MM.1S (cell line): ENCODE measurements at regions not wholly inside any gene's neighbourhood (a gene's known extent, or its start where the extent isn't known, plus 50 kb on each side); places are given as distances from the start of the nearest gene placed in this dataset.

Experiments used
- DNase-seq: peaks from one replicate; pipeline ENCODE4 v3.0.0-alpha.2; 2015
- H2AFZ ChIP-seq: fragments of 300-600 bp; sonication (generic); 2 replicates; pipeline ENCODE4 v1.6.0; 2016; ENCODE audit warnings: antibody characterized with exemption, low read length
- H3F3A ChIP-seq: fragments of 300-600 bp; sonication (generic); 2 replicates; pipeline ENCODE4 v1.6.1; 2016; ENCODE audit warnings: mild to moderate bottlenecking, antibody characterized with exemption, low read length, moderate library complexity, mixed read lengths; ENCODE audit not compliant: insufficient read depth
- H3K27ac ChIP-seq: fragments of 300-600 bp; sonication (generic); 2 replicates; pipeline ENCODE4 v1.5.1; 2016; ENCODE audit warnings: mild to moderate bottlenecking, low read length
- H3K27me3 ChIP-seq: fragments of 300-600 bp; sonication (generic); replicated peaks from 2 replicates; pipeline ENCODE4 v1.6.0; 2016; ENCODE audit warnings: low read length; ENCODE audit not compliant: insufficient read depth
- H3K36me3 ChIP-seq: fragments of 300-600 bp; sonication (generic); replicated peaks from 2 replicates; pipeline ENCODE4 v1.6.1; 2016; ENCODE audit warnings: mild to moderate bottlenecking, low read length, mixed read lengths; ENCODE audit not compliant: insufficient read depth
- H3K4me1 ChIP-seq: fragments of 300-600 bp; sonication (generic); 2 replicates; pipeline ENCODE4 v1.6.1; 2016; ENCODE audit warnings: low read length, mixed read lengths
- H3K4me2 ChIP-seq: fragments of 300-600 bp; sonication (generic); 2 replicates; pipeline ENCODE4 v1.6.0; 2016; ENCODE audit warnings: low read depth, low read length
- H3K4me3 ChIP-seq: fragments of 300-600 bp; sonication (generic); 2 replicates; pipeline ENCODE4 v1.5.1; 2016; ENCODE audit warnings: low read length, mixed read lengths
- H3K79me2 ChIP-seq: fragments of 300-600 bp; sonication (generic); 2 replicates; pipeline ENCODE4 v1.6.1; 2016; ENCODE audit warnings: mixed run types, low read length, mixed read lengths
- H3K9ac ChIP-seq: fragments of 300-600 bp; sonication (generic); 2 replicates; pipeline ENCODE4 v1.6.1; 2016; ENCODE audit warnings: low read length, mixed read lengths
- H3K9me2 ChIP-seq: fragments of 300-600 bp; sonication (generic); replicated peaks from 2 replicates; pipeline ENCODE4 v1.6.1; 2016; ENCODE audit warnings: mild to moderate bottlenecking, low read length, mixed read lengths; ENCODE audit not compliant: insufficient read depth
- H3K9me3 ChIP-seq: fragments of 300-600 bp; sonication (generic); replicated peaks from 2 replicates; pipeline ENCODE4 v1.6.1; 2016; ENCODE audit warnings: mild to moderate bottlenecking, low read length, mixed read lengths; ENCODE audit not compliant: insufficient read depth
- H4K20me1 ChIP-seq: fragments of 300-600 bp; sonication (generic); 2 replicates; pipeline ENCODE4 v1.6.1; 2016; ENCODE audit warnings: mild to moderate bottlenecking, low read length, moderate library complexity, mixed read lengths; ENCODE audit not compliant: insufficient read depth
- EZH2 ChIP-seq: fragments of 300-600 bp; sonication (generic); optimal IDR thresholded peaks from 2 replicates; pipeline ENCODE3; 2017; ENCODE audit warnings: low read depth, mild to moderate bottlenecking, antibody characterized with exemption, low read length, mixed read lengths
- EZH2phosphoT487 ChIP-seq: fragments of 300-600 bp; sonication (generic); IDR thresholded peaks from 2 replicates; pipeline ENCODE4 v1.6.1; 2018; ENCODE audit warnings: antibody characterized with exemption, low read length
- TF ChIP-seq, protein P1 (sequence below): fragments of 300-600 bp; sonication (generic); IDR thresholded peaks from 2 replicates; pipeline ENCODE4 v1.5.1; 2016; ENCODE audit warnings: antibody characterized with exemption, low read length, mixed read lengths

DNA sequence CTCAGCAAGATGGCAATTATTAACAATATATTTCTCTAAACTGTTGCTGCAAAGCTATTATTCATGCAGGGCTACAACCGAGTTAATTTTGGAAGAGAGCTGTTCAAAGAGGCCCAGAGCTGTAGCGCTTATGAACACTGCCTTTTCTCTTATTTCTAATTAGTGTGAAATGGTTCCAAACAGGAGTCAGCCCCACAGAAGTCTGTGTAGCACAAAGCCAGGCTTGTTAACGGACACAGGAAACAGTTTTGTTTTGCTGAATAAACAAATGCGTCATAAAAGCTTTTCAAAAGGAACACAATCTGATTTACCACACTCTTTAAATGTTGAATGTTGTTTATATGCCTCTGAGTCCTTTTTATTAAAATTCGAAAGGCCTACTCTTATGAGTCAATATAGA lies 396.5 kb downstream of the ANXA1 start:
- H3K9me2 ChIP-seq, result no peaks in the 10 kb centered on the region
- no peaks in the 10 kb centered on the region for H3K36me3 ChIP-seq
- no peak for TF ChIP-seq EZH2
- no peak for TF ChIP-seq EZH2phosphoT487
- TF ChIP-seq, protein P1, sequence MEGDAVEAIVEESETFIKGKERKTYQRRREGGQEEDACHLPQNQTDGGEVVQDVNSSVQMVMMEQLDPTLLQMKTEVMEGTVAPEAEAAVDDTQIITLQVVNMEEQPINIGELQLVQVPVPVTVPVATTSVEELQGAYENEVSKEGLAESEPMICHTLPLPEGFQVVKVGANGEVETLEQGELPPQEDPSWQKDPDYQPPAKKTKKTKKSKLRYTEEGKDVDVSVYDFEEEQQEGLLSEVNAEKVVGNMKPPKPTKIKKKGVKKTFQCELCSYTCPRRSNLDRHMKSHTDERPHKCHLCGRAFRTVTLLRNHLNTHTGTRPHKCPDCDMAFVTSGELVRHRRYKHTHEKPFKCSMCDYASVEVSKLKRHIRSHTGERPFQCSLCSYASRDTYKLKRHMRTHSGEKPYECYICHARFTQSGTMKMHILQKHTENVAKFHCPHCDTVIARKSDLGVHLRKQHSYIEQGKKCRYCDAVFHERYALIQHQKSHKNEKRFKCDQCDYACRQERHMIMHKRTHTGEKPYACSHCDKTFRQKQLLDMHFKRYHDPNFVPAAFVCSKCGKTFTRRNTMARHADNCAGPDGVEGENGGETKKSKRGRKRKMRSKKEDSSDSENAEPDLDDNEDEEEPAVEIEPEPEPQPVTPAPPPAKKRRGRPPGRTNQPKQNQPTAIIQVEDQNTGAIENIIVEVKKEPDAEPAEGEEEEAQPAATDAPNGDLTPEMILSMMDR, result no peak
- no peak overlapping the region for H3K4me3 ChIP-seq
- no peak overlapping the region for H3K9ac ChIP-seq
- DNase-seq, result no peak
- no peaks in the 10 kb centered on the region for H3K27me3 ChIP-seq
- H3K79me2 ChIP-seq, result no peaks in the 10 kb centered on the region
- no peaks in the 10 kb centered on the region for H3F3A ChIP-seq
- H2AFZ ChIP-seq, result no peak overlapping the region
- H3K9me3 ChIP-seq, result no peaks in the 10 kb centered on the region
- H4K20me1 ChIP-seq, result no peaks in the 10 kb centered on the region
- no peaks in the 10 kb centered on the region for H3K4me1 ChIP-seq
- no peak overlapping the region for H3K27ac ChIP-seq
- no peak overlapping the region for H3K4me2 ChIP-seq

DNA sequence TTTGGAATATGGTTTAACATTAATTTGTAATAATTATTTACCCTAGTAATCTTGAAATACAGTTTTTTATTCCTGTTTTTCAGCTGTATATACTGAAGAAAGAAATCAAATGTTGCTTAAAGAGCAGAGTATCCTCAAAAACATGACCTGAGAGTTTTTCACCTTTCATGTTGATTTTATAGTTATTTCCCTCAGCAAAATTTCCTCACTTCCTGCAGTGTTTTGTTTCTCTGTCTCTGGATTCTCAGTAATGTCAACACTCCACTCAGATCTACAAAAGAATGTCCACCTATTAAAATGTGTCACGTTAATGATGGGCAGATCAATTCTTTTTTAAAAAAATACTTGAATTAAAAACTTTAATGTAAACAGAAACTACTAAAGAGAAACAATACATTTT lies 398.3 kb downstream of the ANXA1 start:
- H3K36me3 ChIP-seq, result no peaks in the 10 kb centered on the region
- no peaks in the 10 kb centered on the region for H4K20me1 ChIP-seq
- H3K4me3 ChIP-seq, result no peak overlapping the region
- no peaks in the 10 kb centered on the region for H3F3A ChIP-seq
- no peak overlapping the region for H3K4me2 ChIP-seq
- H3K79me2 ChIP-seq, result no peaks in the 10 kb centered on the region
- H3K4me1 ChIP-seq, result no peaks in the 10 kb centered on the region
- H3K9ac ChIP-seq, result no peak overlapping the region
- no peaks in the 10 kb centered on the region for H3K27me3 ChIP-seq
- no peaks in the 10 kb centered on the region for H3K9me3 ChIP-seq
- no peak overlapping the region for H2AFZ ChIP-seq
- no peaks in the 10 kb centered on the region for H3K9me2 ChIP-seq
- H3K27ac ChIP-seq, result no peak overlapping the region
- no peak for DNase-seq
- TF ChIP-seq EZH2phosphoT487 (no peak), EZH2 (no peak)
- TF ChIP-seq, protein P1, result no peak

DNA sequence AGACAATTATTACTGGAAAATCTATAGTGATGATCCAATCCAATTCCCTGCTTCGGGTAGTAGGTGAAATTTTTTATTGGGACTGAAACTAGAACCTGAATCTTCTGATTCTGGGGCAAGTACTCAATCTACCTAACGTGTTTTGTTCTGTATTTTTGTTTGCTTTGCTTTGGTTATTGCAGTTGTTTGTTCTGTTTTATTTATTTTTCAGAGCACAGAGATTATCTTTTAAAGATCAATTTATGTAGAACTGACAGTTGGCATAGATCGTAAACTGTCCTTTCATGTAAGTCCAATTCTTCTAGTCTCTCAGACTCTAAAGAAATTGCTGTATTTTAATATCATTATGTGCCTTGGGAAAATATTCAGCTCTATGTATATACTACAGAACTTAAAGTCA lies 401.6 kb downstream of the ANXA1 start:
- no peak for TF ChIP-seq EZH2
- TF ChIP-seq EZH2phosphoT487, result no peak
- TF ChIP-seq, protein P1, result no peak
- no peaks in the 10 kb centered on the region for H3K79me2 ChIP-seq
- H3K4me1 ChIP-seq, result no peaks in the 10 kb centered on the region
- no peaks in the 10 kb centered on the region for H3F3A ChIP-seq
- H3K4me3 ChIP-seq, result no peak overlapping the region
- no peak overlapping the region for H3K9ac ChIP-seq
- no peaks in the 10 kb centered on the region for H4K20me1 ChIP-seq
- H3K9me2 ChIP-seq, result no peaks in the 10 kb centered on the region
- DNase-seq, result no peak
- H3K27ac ChIP-seq, result no peak overlapping the region
- no peak overlapping the region for H2AFZ ChIP-seq
- H3K4me2 ChIP-seq, result no peak overlapping the region
- H3K27me3 ChIP-seq, result no peaks in the 10 kb centered on the region
- H3K9me3 ChIP-seq, result no peaks in the 10 kb centered on the region
- H3K36me3 ChIP-seq, result no peaks in the 10 kb centered on the region
